ENCODE measurements at regions not wholly inside any gene's neighbourhood (a gene's known extent, or its start where the extent isn't known, plus 50 kb on each side); places are given as distances from the start of the nearest gene placed in this dataset.

DNA sequence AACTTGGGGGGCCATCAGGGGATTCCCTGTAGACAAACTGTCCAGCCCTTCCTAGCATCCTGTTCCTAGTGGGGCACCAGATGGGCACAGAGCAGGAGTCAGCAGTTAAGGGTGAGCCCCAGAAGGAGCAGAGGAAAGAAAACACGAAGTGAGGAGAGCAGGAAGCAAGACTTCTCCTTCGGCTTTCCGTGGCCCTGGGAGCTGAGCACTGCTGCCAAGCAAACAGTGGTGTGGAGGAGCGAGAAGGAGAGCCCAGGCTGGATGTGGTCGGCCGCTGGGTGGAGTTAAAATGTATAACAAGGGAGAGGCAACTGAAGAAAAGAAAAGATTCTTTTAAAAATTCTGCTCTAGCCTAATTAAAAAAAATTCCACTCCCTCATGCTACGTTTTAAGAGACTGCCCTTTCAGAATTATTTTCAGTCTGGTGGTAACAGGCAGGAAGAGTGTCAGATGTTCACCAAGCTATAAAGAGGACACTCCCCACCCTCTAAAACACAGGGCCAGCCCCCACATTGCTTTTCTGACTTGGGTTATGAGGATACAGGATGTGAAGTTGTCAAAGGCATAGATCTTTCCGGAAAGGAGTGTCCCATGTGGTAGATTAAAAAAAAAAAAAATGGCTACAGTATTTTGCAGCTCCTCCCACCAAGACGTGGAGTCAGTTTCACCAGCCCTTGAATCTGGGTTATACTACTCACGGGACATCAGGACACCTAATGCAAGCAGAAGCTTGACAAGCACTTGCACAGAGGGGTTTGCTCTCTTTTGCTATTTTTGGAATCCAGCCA lies 74.9 kb upstream of the ZFHX3 start:
- no peak for TF ChIP-seq CTCF (optimal IDR thresholded peaks at IDR 0.05 in 1 of 3, IDR thresholded peaks at IDR 0.05 in 1 of 3, conservative IDR thresholded peaks at IDR 0.05 in 1 of 3; ENCODE audit: extremely low read depth in 1 of 3, insufficient read depth in 2 of 3, low read length in 3 of 3)
- TF ChIP-seq EZH2 (IDR thresholded peaks at IDR 0.05; ENCODE audit: low read length): no peak

Measured in keratinocyte (primary cell).